ENCODE measurements at regions not wholly inside any gene's neighbourhood (a gene's known extent, or its start where the extent isn't known, plus 50 kb on each side); places are given as distances from the start of the nearest gene placed in this dataset.
"Not testable (repeated sequence)": the region's sequence is repeated elsewhere in the genome, so short reads cannot be mapped to it uniquely, and the experiment has no call there.

- TF ChIP-seq CTCF, EZH2phosphoT487, EZH2 (IDR thresholded peaks at IDR 0.05): not testable (repeated sequence)
These were observed 144.3 kb upstream of the BARHL2 start for GRCh38 chr1:90861421-90861820.
